ENCODE measurements at regions not wholly inside any gene's neighbourhood (a gene's known extent, or its start where the extent isn't known, plus 50 kb on each side); places are given as distances from the start of the nearest gene placed in this dataset.

- no peak for DNase-seq (ENCODE audit: low spot score)
These were observed 59.9 kb upstream of the BCHE start for GRCh38 chr3:165897137-165897536.

- DNase-seq (ENCODE audit: low spot score), result no peak
These were observed 58.7 kb upstream of the BCHE start for GRCh38 chr3:165895919-165896318.

DNA sequence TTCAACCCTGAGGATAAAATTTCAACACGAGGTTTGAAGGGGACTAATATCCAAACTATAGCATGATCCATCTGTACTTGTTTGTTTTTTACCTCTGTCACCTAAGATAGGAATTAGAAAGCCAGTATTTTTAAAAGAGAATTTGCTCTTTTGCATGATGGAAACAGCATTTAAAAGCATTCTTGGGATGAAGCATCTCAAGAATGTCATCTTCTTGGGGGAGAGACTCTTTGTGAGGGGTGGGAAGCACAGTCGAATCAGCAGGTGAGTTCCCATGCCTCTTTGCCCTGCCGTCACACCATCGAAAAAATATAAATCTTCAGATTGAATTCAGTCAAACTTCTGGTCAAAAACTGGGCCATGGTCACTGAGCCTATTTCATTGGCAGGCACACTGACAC is 55.3 kb upstream of the BCHE start:
- no peak for DNase-seq (ENCODE audit: low spot score)

Data from pons (tissue), 1 donor.